ENCODE measurements at regions not wholly inside any gene's neighbourhood (a gene's known extent, or its start where the extent isn't known, plus 50 kb on each side); places are given as distances from the start of the nearest gene placed in this dataset.
"Not testable (repeated sequence)": the region's sequence is repeated elsewhere in the genome, so short reads cannot be mapped to it uniquely, and the experiment has no call there.

DNA sequence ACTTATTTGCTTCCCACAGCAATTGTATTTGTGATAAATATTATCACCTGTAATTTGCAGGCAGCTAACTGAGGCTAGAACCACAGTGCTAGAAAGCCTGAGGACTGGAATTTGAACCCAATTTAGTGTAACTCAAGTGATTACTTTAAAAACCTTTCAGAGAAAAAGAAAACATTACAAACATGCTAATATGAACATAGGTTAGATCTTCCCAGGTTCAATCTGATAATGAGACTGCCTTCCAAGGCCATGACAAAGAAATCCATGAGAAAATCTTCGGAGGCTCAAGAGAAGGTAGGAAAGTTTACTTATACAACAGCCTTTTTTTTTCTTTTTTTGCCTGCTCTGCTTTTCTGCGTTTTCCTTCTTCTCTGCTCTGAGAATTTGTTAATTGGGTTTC is 620.6 kb upstream of the CCNG1 start:
- TF ChIP-seq POLR2AphosphoS5 (IDR thresholded peaks at IDR 0.05; ENCODE audit: low read depth, low read length): no peak
- TF ChIP-seq, protein P1, sequence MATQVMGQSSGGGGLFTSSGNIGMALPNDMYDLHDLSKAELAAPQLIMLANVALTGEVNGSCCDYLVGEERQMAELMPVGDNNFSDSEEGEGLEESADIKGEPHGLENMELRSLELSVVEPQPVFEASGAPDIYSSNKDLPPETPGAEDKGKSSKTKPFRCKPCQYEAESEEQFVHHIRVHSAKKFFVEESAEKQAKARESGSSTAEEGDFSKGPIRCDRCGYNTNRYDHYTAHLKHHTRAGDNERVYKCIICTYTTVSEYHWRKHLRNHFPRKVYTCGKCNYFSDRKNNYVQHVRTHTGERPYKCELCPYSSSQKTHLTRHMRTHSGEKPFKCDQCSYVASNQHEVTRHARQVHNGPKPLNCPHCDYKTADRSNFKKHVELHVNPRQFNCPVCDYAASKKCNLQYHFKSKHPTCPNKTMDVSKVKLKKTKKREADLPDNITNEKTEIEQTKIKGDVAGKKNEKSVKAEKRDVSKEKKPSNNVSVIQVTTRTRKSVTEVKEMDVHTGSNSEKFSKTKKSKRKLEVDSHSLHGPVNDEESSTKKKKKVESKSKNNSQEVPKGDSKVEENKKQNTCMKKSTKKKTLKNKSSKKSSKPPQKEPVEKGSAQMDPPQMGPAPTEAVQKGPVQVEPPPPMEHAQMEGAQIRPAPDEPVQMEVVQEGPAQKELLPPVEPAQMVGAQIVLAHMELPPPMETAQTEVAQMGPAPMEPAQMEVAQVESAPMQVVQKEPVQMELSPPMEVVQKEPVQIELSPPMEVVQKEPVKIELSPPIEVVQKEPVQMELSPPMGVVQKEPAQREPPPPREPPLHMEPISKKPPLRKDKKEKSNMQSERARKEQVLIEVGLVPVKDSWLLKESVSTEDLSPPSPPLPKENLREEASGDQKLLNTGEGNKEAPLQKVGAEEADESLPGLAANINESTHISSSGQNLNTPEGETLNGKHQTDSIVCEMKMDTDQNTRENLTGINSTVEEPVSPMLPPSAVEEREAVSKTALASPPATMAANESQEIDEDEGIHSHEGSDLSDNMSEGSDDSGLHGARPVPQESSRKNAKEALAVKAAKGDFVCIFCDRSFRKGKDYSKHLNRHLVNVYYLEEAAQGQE (IDR thresholded peaks at IDR 0.05; ENCODE audit: insufficient read depth in 1 of 2, low read depth in 2 of 2, low read length in 1 of 2): no peak
- no peak for TF ChIP-seq TCF7L2 (IDR thresholded peaks at IDR 0.05; ENCODE audit: low read depth, low read length)
- TF ChIP-seq, protein P2, sequence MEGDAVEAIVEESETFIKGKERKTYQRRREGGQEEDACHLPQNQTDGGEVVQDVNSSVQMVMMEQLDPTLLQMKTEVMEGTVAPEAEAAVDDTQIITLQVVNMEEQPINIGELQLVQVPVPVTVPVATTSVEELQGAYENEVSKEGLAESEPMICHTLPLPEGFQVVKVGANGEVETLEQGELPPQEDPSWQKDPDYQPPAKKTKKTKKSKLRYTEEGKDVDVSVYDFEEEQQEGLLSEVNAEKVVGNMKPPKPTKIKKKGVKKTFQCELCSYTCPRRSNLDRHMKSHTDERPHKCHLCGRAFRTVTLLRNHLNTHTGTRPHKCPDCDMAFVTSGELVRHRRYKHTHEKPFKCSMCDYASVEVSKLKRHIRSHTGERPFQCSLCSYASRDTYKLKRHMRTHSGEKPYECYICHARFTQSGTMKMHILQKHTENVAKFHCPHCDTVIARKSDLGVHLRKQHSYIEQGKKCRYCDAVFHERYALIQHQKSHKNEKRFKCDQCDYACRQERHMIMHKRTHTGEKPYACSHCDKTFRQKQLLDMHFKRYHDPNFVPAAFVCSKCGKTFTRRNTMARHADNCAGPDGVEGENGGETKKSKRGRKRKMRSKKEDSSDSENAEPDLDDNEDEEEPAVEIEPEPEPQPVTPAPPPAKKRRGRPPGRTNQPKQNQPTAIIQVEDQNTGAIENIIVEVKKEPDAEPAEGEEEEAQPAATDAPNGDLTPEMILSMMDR (IDR thresholded peaks at IDR 0.05): no peak
- TF ChIP-seq SIN3A (IDR thresholded peaks at IDR 0.05; ENCODE audit: borderline replicate concordance, insufficient read depth, low read depth, low read length): no peak
- Histone ChIP-seq H3K27ac (ENCODE audit: low read length) (no peak overlapping the region), H3K4me3 (ENCODE audit: low read depth in 2 of 2, low read length in 2 of 2) (no peak overlapping the region), H3K36me3 (ENCODE audit: control insufficient read depth, insufficient read depth, low read length) (no peaks in the 10 kb centered on the region), H3K4me1 (ENCODE audit: control insufficient read depth, insufficient read depth, low read length) (no peaks in the 10 kb centered on the region), H3K27me3 (ENCODE audit: control insufficient read depth, insufficient read depth, low read length) (no peaks in the 10 kb centered on the region), H3K9me3 (ENCODE audit: control insufficient read depth, insufficient read depth, low read depth, low read length) (no peaks in the 10 kb centered on the region)
- intact Hi-C loops (cut with micrococcal nuclease; ENCODE audit: unreplicated experiment) (no loop called here), in situ Hi-C loops (cut with HindIII; ENCODE audit: low pct_unique_long_range_greater_than_20kb, low sequenced_read_pairs) (no loop called here)
- DNase-seq (ENCODE audit: low read depth, low spot score) (no peak), ATAC-seq (no peak)
- CTCF ChIA-PET: no interaction called here
- no TSS peak for BruUV-seq (replicated peaks)
- POLR2A ChIA-PET: no interaction called here

DNA sequence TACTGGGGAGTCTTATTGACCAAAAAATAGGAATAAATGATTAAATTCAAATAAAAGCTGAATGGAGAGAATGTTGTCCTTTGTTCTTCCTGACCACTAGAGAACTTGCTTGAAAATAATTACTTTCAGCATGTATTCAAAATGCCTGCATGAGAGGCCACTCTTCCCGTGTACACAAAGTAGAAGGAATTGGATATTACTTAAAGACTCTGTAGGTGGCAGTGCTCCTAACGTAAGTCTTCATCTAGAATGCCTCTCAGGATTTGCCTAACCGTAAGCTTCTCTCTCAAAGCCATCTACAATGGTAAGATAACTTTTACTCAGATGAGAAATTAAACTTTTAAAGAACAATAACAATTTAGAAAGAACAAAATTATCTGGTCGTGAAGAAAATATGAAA is 620.0 kb upstream of the CCNG1 start:
- Histone ChIP-seq H3K36me3 (ENCODE audit: control insufficient read depth, insufficient read depth, low read length) (no peaks in the 10 kb centered on the region), H3K4me3 (ENCODE audit: low read depth in 2 of 2, low read length in 2 of 2) (no peak overlapping the region), H3K4me1 (ENCODE audit: control insufficient read depth, insufficient read depth, low read length) (no peaks in the 10 kb centered on the region), H3K27ac (ENCODE audit: low read length) (no peak overlapping the region), H3K9me3 (ENCODE audit: control insufficient read depth, insufficient read depth, low read depth, low read length) (no peaks in the 10 kb centered on the region), H3K27me3 (ENCODE audit: control insufficient read depth, insufficient read depth, low read length) (no peaks in the 10 kb centered on the region)
- DNase-seq (ENCODE audit: low read depth, low spot score) (no peak), ATAC-seq (no peak)
- intact Hi-C loops (cut with micrococcal nuclease; ENCODE audit: unreplicated experiment) (no loop called here), in situ Hi-C loops (cut with HindIII; ENCODE audit: low pct_unique_long_range_greater_than_20kb, low sequenced_read_pairs) (no loop called here)
- BruUV-seq (replicated peaks): no TSS peak
- TF ChIP-seq POLR2AphosphoS5 (IDR thresholded peaks at IDR 0.05; ENCODE audit: low read depth, low read length) (no peak), SIN3A (IDR thresholded peaks at IDR 0.05; ENCODE audit: borderline replicate concordance, insufficient read depth, low read depth, low read length) (no peak), TCF7L2 (IDR thresholded peaks at IDR 0.05; ENCODE audit: low read depth, low read length) (no peak)
- TF ChIP-seq, protein P2 (IDR thresholded peaks at IDR 0.05): no peak
- TF ChIP-seq, protein P1 (IDR thresholded peaks at IDR 0.05; ENCODE audit: insufficient read depth in 1 of 2, low read depth in 2 of 2, low read length in 1 of 2): no peak
- ChIA-PET CTCF (no interaction called here), POLR2A (no interaction called here)

DNA sequence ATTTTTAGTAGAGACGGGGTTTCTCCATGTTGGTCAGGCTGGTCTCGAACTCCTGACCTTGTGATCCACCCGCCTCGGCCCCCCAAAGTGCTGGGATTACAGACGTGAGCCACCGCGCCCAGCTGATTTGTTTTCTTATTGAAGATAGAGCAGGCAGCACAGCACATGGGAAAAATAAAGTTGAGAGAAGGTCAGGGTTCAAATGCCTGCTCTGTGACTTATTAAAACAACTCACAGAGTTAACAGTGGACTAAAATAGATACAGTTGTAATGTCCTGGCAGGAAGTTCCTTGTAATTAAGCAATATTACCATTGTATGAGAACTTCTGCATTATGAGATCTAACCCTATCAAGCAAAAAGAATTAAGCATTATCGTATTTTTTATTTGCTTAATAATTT is 615.7 kb upstream of the CCNG1 start:
- CTCF ChIA-PET; BruUV-seq (replicated peaks): not testable (repeated sequence)

More for the DNA sequence above, 615.7 kb upstream of the CCNG1 start:
- H3K27ac ChIP-seq (ENCODE audit: low read length); DNase-seq (ENCODE audit: low read depth, low spot score); ATAC-seq; intact Hi-C loops (cut with micrococcal nuclease; ENCODE audit: unreplicated experiment); H3K4me1 ChIP-seq (ENCODE audit: control insufficient read depth, insufficient read depth, low read length); POLR2A ChIA-PET; H3K27me3 ChIP-seq (ENCODE audit: control insufficient read depth, insufficient read depth, low read length); in situ Hi-C loops (cut with HindIII; ENCODE audit: low pct_unique_long_range_greater_than_20kb, low sequenced_read_pairs); H3K36me3 ChIP-seq (ENCODE audit: control insufficient read depth, insufficient read depth, low read length); H3K4me3 ChIP-seq (ENCODE audit: low read depth in 2 of 2, low read length in 2 of 2); H3K9me3 ChIP-seq (ENCODE audit: control insufficient read depth, insufficient read depth, low read depth, low read length): not testable (repeated sequence)

All from Panc1 (cell line).